Right forelimb (tissue), 1 donor: ENCODE measurements at regions not wholly inside any gene's neighbourhood (a gene's known extent, or its start where the extent isn't known, plus 50 kb on each side); places are given as distances from the start of the nearest gene placed in this dataset.

Experiments used
- DNase-seq: peaks from one replicate; pipeline ENCODE4 v3.0.0-alpha.2; 2018

DNA sequence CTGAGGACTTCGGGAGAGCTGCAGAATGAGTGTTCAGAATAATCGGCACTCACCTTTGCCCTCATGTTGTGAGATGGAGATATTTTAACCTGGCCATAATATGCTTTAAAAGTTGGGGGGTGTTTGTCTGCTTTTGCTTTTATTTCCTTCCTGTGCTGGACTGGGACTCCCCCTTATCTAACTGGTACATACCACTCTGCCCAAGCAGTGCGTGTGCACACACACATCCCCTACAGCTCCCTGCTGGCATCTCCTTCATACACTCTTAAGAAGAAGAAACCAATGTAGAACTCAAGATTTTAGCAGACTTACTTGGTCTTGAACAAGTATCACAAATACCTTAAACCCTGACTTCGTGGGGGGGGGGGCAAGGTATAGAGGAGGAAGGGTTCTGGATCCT, 146.2 kb upstream of the DMRT1 start:
- no peak for DNase-seq

DNA sequence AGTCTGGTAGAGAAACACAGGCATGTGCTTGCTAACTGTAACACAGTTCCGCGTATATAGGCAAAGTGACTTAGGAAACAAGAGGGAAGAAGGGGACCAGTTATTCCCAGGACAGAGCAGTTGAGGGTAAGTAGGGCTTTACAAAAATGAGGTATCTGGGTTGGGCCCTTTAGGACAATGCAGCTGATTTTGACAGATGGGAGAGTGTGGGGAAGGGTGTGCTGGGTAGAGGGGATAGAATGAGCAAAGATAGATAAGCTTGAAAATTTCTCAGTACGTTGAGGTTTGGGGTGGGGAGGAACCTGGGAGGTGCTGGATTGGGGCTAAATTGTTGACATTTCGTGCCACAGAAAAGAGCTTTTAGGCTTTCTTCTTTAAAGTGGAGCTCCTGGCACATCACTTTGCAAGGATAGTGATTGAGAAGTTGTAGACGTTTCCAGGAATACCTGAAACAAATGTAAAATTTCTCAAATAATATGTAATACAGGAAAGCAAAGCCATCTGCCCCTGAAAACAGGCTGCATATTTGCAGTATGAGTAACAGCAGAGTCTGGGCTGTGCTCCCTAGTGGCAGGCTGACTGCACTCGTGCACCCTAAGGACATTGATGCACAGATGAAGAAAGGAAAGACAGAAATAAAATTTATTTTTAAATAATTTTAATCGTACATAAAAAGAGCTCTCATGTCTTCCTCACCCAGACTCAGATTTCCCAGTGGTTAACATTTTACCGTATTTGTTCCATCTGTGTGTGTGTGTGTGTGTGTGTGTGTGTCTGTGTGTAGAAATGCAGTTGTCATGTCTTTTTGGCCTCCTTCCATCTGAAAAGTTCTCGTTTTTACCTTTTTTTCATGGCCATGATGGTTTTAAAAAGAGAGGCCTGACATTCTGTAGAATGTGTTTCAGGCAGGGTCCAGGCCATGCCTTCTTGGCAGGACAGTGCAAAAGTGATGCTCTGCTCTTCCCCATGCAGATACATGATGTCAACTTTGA, 144.9 kb upstream of the DMRT1 start:
- no peak for DNase-seq

DNA sequence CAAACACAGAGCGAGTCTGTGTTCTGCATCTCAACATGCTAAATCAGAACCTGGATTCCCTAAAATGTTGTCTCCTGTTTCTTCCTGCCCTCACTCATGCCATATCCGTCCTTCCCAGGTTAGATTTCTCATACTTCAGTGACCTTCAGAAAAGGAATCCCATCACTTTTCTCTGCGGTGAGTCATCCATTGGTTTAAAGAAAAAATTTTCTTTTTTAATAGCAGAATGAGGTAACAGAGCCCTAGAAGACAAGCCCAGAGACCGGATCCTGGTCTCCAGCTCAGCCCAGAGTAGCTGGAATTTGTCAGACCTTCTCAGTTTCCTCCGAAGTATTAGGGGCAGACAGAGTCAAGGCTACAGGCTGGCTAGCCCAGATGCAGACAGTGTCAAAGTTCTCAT, 143.2 kb upstream of the DMRT1 start:
- DNase-seq = no peak

DNA sequence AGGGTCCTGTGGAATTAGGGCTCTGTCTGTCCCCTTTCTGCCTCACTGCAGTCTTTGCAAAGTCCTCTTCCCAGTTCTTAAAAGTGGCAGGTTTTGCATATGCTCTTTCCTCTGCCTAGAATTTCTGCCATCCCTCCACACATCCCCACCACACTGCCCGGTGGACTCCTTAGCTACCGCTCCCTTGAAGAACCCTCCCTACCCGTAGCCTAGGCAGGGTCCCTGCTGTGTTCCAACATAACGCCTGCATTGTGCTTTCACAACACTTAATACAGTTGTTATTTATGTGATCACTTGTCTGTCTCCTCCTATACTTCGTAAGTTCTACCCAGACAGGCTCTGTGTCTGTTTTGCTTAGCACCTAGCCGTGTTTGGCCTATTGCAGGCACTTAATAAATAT, 142.5 kb upstream of the DMRT1 start:
- DNase-seq = no peak

DNA sequence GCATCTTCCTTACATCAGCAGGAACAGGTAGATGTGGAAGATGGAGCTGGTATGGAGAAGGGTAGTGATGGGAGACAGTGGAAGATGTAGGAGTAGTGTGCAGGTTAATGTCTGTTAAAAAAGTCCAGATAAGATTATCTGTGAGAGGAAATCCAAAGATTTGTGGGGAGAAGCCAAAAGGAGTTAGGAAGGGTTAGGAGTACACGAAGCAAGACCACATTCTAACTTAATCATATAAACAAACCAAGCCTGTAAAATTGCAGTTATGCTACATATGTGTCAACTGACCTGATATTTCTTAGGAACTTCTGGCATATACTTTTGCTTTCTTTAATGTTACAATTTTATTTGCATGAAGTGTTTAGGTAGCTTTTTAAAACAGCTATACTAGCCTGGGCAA, 142.1 kb upstream of the DMRT1 start:
- no peak for DNase-seq

DNA sequence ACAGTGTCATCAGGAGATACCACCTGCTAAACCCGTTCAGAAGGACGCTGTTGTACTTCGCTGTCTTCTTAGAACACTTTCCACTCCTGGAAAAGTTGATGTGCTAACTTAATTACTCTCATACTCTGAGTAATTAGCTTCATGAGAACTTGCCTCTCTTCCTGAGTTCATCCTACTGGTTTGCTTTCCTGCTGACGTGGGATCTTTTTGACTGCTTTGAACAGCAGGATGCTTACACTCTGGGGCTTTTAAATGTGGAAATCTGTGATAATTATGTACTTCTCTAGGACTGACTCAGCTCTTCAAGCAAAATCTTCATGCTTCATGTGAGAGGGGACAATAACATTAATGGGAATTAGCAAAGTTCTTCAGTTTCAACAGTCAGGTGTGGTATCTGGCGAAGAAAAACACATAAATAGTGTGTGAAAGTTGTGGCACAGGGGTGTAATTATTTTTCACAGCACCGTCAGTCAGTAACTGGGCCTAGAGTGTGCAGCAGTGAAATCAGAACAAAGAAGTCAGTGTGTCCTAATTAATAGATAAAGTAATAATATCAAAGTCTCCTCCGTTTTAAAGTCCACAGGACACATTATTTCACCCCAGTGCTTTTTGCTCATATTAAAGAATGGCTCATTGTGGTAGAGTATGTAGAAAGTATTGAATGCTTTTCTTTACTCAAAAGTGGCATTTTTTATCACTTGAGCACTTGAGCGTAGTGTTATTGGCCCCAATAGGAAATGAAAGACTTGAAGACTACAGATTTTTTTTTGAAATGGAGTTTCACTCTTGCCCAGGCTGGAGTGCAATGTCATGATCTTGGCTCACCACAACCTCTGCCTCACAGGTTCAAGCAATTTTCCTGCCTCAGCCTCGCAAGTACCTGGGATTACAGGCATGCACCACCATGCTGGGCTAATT, 140.9 kb upstream of the DMRT1 start:
- no peak for DNase-seq

DNA sequence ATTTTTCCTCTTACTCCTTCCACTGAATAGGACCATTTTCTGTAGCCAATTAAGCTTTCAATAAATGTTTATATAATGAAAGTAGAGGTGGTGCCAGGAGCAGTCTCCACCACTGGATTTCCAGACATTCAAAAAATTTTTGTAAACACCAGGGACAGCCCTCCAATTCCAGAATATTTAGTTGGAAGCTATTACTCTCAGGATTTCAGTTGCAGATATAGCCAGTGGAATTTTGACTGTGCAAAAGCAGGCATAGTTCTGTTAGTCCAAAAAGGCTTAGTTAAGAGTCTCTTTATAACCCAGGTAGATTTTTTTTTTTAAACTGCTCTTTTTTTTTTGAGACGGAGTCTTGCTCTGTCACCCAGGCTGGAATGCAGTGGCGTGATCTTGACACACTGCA, 138.1 kb upstream of the DMRT1 start:
- DNase-seq = no peak

DNA sequence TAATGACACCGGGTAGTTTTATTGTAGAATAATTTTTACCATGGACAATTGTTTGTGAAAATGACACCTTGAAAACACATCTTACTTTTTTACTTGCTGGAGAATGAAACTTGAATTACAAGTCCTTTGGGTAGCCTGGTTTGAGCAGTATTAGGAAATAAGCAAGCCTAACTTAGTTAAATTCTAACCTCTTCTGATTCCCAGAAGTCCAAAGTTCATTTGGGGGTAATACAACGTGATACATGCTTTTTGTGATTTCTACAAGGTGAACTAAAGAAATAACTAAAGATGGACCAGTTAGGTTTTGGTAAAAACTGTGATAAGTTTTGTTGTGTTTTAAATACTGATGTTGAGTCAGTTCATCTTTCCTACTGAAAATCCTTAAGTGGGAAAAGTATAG, 135.4 kb upstream of the DMRT1 start:
- DNase-seq = no peak

DNA sequence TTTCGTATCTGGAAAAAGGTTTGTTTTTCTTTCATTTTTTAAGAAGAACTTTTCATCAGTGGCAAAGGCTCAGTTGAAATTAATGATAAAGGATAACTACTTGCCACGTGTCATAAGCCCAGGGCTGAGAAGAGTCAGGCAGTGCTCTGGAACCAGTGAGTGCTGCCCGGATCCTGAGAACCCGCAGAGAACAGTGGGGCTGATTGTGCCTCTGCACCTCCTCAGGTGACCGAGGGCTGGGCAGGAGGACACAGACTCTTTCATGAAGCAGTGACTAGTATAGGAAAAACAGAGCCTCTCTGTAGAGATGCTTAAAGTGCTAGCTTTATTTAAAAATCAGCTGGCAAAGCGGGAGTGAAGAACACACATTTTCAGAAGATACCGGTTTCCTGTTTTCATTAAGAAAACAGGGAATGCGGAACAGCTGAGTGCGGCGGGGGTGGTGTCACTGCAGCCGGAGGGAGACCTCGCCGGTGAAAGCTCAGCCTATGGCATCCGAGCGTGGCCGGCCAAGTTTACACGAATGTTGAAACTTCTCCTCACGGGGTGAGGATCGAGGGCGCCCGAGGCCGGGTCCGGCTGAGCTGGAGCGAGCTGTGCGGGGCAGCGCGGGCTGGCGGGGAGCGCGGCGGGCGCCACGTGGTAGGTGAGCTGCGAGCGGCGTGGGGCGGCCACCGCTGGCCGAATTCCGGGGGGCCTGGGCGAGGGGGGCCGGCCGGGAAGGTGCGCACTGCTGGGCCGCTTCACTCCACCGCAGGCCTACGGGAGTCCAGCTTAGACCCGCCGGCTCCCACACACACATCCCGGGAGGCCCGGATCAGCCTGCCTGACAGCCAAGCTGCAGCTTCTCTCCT, 134.7 kb upstream of the DMRT1 start:
- DNase-seq = peak; percentile 76

DNA sequence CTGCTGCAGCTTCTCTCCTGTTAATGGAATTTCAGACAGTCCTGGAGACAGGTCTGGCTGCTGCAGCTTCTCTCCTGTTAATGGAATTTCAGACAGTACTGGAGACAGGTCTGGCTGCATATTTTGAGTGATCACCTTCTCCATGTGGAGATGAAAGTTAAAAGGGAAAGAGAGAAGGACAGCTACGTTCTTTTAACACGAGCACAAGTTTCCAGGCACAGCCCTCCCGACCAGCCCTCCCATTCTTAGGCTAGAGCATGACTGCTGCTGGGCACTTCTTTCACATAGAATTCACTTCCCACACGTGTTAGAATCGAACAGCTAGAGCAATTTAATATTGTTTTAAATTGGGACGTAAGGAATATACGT, 133.3 kb upstream of the DMRT1 start:
- no peak for DNase-seq

DNA sequence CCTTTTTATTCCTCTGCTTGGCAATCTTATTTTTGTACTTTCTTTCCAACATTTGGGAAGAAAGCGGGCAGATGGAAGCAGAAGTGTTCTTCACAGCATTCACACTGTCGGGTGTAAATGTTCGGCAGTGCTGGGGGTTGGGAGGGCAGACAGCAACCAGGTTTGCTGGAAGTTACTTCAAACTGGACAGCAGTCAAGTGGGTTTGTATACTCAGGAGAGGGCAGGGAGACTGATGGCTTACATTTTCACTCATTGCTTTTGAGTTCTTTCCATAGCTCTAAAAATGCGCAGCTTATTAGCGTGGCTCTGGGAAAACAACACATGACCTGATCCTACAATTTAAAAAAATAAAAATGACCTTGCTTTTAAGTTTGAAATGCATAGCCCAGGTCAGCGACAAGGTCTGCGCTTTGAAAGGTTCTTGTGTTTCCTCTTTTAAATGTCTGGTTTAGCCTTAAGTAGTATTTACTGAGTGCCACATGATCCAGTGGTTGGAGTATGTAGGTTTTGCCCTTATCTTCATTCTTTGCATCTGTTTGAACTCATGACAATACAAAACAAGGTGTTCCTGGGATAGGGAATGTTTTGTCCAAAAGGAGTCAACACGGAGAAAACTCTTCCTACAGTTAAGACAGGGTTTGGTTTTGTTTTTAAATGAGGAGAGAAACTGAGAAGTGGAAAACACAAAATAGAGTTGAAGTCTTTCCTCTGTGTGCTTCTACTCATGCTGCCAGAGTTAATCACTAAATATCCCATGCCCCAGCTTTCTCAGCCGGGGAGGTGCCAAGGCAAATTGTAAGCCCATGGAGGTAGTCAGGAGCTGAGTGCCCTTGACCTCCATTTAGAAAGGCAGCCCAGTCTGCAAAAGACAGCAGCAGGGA, 132.7 kb upstream of the DMRT1 start:
- no peak for DNase-seq

DNA sequence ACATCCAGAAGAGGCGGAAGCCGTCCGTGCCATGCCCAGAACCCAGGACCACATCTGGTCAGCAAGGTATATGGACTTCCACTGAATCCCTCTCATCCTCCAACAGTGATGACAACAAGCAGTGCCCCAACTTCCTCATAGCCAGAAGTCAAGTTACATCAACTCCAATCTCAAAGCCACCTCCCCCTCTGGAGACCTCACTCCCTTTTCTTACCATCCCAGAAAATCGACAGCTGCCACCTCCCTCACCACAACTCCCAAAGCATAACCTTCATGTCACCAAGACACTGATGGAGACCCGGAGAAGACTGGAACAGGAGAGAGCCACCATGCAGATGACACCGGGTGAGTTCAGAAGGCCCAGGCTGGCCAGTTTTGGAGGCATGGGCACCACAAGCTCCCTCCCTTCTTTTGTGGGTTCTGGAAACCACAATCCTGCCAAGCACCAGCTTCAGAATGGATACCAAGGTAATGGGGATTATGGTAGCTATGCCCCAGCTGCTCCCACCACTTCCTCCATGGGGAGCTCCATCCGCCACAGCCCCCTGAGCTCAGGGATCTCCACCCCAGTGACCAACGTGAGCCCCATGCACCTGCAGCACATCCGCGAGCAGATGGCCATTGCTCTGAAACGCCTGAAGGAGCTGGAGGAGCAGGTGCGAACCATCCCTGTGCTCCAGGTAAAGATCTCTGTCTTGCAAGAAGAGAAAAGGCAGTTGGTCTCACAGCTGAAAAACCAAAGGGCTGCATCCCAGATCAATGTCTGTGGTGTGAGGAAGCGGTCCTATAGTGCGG, 130.3 kb upstream of the DMRT1 start:
- no peak for DNase-seq

DNA sequence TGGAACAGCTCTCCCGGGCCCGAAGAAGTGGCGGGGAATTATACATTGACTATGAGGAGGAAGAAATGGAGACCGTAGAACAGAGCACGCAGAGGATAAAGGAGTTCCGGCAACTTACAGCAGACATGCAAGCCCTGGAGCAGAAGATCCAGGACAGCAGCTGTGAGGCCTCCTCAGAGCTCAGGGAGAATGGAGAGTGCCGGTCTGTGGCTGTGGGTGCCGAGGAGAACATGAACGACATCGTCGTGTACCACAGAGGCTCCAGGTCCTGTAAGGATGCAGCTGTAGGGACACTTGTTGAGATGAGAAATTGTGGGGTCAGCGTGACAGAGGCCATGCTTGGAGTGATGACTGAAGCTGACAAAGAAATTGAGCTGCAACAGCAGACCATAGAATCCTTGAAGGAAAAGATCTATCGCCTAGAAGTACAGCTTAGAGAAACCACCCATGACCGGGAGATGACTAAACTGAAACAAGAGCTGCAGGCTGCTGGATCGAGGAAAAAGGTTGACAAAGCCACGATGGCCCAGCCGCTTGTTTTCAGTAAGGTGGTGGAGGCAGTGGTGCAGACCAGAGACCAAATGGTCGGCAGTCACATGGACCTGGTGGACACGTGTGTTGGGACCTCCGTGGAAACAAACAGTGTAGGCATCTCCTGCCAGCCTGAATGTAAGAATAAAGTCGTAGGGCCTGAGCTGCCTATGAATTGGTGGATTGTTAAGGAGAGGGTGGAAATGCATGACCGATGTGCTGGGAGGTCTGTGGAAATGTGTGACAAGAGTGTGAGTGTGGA, 129.5 kb upstream of the DMRT1 start:
- DNase-seq = no peak

DNA sequence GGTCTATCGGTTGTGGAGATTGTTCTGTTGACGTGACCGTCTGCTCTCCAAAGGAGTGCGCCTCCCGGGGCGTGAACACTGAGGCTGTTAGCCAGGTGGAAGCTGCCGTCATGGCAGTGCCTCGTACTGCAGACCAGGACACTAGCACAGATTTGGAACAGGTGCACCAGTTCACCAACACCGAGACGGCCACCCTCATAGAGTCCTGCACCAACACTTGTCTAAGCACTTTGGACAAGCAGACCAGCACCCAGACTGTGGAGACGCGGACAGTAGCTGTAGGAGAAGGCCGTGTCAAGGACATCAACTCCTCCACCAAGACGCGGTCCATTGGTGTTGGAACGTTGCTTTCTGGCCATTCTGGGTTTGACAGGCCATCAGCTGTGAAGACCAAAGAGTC, 128.9 kb upstream of the DMRT1 start:
- DNase-seq = no peak

DNA sequence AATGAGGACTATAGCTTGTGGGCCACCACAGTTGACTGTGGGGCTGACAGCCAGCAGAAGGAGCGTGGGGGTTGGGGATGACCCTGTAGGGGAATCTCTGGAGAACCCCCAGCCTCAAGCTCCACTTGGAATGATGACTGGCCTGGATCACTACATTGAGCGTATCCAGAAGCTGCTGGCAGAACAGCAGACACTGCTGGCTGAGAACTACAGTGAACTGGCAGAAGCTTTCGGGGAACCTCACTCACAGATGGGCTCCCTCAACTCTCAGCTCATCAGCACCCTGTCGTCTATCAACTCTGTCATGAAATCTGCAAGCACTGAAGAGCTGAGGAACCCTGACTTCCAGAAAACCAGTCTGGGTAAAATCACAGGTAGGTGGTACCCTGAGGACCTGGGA, 128.4 kb upstream of the DMRT1 start:
- no peak for DNase-seq

DNA sequence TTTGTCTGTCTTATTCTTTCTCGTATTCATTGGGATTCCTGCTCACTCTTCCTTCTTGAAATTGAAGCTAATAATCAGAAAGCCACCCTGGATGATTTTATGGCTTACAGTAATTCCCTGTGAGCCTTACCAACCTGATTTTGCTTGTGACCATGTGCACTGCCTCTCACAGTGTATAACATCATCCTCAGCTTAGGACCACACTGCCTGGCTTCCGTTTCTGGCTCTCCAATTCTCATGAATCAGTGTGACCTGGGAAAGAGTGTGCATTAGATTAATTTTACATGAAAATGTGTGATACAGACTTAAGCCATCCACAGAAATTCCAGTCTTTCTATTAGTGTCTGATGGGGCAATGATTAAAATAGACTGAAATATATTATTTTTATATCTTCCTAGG, 126.8 kb upstream of the DMRT1 start:
- no peak for DNase-seq

DNA sequence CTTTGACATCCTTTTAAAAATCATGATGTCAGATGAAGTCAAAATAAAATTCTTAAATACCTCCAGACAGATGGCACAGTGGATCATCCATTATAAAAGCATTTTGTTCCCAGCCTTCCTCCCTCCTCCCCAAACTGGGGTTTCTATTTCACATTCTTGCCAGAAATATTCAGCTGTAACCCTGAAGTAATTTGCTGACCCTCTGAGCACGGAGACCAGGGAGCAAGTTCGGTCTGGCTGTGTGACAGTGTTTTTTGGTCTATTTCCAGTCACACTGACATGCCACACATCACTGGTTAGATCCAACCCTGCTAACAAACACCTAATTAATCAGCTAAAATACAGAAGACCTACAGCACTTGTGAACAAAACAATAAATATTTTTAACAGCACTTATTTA, 126.2 kb upstream of the DMRT1 start:
- no peak for DNase-seq

DNA sequence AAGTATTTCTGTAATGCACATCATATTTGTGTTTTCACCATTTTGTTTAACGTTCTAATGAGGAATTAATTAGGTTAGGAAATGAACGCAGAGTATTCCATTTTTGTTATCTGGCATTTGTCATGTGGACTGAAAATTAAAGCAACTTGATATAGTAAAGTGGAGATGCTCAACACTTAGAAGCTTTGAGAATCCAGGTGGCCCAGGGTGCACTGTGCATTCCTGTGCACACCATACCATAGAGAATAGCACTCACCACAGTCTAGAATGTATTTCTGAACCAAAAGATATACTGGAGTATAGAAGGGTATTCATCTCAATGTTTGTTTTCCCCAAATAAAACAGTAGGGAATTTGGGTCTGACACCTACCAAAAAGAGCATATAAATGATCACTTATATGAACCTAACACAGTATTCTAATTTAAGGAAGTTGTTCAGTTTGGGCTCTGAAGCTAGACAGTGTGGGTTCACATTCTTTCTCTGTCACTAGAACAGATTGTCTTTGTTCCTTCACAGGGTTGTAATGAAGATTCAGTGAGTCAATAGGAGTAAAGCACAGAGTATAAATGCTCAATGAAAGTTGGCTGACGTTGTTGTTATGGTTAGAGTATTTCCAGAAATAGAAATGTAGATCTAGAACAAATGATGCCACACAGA, 125.6 kb upstream of the DMRT1 start:
- DNase-seq = no peak

DNA sequence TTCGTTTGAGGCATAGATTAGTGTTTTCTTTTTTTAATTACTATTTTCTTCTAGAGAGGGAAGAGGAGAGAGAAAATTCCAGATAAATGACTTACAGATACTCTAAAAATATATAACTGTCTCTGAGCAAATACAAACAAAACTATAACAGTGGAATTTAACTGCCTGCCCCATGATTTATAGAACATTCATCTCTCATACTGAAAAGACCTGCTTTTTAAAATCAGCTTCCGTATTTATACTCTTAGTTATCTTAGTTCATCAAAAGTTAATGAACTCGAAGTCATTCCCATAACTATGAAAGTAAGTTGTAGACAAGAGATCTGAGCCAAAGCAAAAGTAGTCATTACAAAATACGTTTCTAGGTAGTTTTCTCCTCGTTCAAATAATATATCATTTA, 123.8 kb upstream of the DMRT1 start:
- DNase-seq = no peak
